ENCODE measurements at regions not wholly inside any gene's neighbourhood (a gene's known extent, or its start where the extent isn't known, plus 50 kb on each side); places are given as distances from the start of the nearest gene placed in this dataset.

DNA sequence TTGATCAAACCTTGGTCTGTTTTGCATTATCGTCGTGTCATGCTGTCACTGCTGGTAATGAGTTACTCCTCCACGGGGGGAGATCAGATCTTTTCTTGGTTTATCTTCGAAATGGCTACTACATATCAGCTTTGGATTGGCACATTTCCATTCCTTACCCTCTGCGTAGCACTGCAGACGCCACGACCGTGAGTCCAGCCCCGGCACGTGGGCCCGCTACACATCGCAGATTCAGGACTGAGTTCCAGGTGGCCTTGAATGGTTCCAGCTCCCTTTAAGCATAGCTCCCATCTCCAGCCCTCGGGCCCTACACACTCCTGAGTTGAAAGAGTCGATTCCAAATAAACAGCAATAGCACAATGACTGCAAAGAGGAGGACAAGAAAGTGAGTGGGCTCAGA lies 238.6 kb upstream of the PFKP start:
- TF ChIP-seq, protein P1, sequence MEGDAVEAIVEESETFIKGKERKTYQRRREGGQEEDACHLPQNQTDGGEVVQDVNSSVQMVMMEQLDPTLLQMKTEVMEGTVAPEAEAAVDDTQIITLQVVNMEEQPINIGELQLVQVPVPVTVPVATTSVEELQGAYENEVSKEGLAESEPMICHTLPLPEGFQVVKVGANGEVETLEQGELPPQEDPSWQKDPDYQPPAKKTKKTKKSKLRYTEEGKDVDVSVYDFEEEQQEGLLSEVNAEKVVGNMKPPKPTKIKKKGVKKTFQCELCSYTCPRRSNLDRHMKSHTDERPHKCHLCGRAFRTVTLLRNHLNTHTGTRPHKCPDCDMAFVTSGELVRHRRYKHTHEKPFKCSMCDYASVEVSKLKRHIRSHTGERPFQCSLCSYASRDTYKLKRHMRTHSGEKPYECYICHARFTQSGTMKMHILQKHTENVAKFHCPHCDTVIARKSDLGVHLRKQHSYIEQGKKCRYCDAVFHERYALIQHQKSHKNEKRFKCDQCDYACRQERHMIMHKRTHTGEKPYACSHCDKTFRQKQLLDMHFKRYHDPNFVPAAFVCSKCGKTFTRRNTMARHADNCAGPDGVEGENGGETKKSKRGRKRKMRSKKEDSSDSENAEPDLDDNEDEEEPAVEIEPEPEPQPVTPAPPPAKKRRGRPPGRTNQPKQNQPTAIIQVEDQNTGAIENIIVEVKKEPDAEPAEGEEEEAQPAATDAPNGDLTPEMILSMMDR (IDR thresholded peaks at IDR 0.05; ENCODE audit: insufficient read depth, low read length, poor library complexity, severe bottlenecking): no peak
- no peak for TF ChIP-seq EZH2phosphoT487 (conservative IDR thresholded peaks at IDR 0.05; ENCODE audit: low read length)

All from SU-DHL-6 (cell line).